ENCODE measurements at regions not wholly inside any gene's neighbourhood (a gene's known extent, or its start where the extent isn't known, plus 50 kb on each side); places are given as distances from the start of the nearest gene placed in this dataset.

DNA sequence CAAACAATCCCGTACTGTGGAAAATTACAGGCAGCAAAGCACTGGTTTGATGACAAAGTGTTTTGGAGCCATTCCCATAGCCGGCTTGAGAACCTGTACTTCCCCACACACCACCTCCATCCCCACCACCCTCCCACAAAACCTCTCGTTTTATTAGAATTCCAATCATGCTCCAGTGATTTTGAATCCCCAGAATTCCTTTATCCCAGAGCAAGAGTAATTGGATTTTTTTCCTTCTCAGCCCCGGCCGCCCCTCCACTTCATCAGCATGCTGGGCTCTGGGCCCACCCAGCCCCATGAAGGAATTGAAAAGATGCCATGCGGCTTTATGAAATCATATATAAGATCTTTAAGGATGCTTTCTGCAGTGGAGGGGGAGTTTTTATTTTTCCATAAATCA, 136.6 kb downstream of the OMA1 start:
- DNase-seq = no peak
- H3K36me3 Mint-ChIP-seq (ENCODE audit: low read depth) = no peaks in the 10 kb centered on the region
- H3K4me3 Mint-ChIP-seq = no peak overlapping the region
- peaks cover 26% of the 10 kb centered on the region for H3K4me1 Mint-ChIP-seq
- no peaks in the 10 kb centered on the region for H3K9me3 Mint-ChIP-seq
- no peak overlapping the region for H3K27ac Mint-ChIP-seq
- H3K27me3 Mint-ChIP-seq (ENCODE audit: low read depth, poor library complexity) = peaks cover 5% of the 10 kb centered on the region
- TF ChIP-seq, protein P1, sequence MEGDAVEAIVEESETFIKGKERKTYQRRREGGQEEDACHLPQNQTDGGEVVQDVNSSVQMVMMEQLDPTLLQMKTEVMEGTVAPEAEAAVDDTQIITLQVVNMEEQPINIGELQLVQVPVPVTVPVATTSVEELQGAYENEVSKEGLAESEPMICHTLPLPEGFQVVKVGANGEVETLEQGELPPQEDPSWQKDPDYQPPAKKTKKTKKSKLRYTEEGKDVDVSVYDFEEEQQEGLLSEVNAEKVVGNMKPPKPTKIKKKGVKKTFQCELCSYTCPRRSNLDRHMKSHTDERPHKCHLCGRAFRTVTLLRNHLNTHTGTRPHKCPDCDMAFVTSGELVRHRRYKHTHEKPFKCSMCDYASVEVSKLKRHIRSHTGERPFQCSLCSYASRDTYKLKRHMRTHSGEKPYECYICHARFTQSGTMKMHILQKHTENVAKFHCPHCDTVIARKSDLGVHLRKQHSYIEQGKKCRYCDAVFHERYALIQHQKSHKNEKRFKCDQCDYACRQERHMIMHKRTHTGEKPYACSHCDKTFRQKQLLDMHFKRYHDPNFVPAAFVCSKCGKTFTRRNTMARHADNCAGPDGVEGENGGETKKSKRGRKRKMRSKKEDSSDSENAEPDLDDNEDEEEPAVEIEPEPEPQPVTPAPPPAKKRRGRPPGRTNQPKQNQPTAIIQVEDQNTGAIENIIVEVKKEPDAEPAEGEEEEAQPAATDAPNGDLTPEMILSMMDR (IDR thresholded peaks at IDR 0.05) = no peak

DNA sequence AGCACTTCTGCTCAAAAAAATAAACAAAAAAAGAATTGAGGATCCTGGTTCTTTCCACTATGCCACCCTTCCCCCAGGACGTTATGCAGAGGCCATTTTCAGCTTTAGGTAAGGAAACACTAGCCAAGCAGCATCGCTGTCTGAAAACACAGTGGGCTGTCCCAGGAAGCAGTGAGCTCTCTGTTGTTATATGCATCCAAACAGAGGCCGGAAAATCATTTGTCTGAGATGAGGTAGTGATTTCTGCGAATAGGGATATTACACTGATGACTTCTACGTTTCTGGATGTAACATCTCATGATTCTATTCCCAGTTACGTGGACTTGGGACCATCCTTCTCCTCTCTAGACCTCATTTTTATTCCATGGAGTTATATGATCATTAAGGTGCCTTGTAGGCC, 137.2 kb downstream of the OMA1 start:
- DNase-seq = no peak
- Mint-ChIP-seq H3K4me1 (peaks cover 26% of the 10 kb centered on the region), H3K27ac (no peak overlapping the region), H3K9me3 (no peaks in the 10 kb centered on the region), H3K4me3 (no peak overlapping the region), H3K36me3 (ENCODE audit: low read depth) (no peaks in the 10 kb centered on the region), H3K27me3 (ENCODE audit: low read depth, poor library complexity) (peaks cover 6% of the 10 kb centered on the region)
- TF ChIP-seq, protein P1 (IDR thresholded peaks at IDR 0.05) = no peak

DNA sequence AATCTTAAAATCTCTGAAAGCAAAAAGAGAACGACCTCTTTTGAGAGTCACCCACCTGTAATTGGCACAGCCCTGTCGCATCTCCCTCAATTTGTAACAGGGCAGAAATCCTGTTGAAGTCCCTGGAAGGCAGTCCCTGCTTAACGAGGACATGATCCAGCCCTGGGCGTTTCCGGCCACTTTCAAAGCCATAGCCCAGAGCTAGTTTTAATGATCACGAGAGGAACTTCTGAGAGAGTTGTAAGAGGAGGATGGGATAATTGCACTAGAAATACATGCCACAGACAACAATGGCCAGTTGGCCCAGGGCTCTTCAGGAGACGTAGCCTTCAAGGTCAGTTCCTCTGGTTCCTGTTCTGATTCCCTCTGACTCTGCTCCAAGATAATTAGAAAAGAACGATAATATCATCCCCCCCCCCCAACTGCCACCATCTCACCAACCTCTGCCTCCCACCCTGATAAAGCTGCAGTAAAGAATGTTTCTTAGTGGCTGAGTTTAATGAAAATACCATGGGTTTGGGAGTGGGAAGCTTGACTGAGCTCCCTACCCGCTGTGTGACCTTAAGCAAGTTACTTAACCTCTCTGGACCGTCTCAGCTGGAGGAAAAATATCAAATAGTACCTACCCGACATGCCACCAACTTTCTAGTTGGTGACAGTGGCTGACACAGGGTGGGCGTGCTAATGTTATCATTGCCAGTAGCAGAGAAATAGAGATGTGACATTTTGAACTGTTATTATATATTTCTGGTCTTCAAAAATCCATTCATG, 140.0 kb downstream of the OMA1 start:
- TF ChIP-seq, protein P1 (IDR thresholded peaks at IDR 0.05) = no peak
- Mint-ChIP-seq H3K27me3 (ENCODE audit: low read depth, poor library complexity) (peaks cover 6% of the 10 kb centered on the region), H3K4me1 (peaks cover 32% of the 10 kb centered on the region), H3K36me3 (ENCODE audit: low read depth) (no peaks in the 10 kb centered on the region), H3K9me3 (no peaks in the 10 kb centered on the region), H3K27ac (no peak overlapping the region), H3K4me3 (no peak overlapping the region)
- no peak for DNase-seq

DNA sequence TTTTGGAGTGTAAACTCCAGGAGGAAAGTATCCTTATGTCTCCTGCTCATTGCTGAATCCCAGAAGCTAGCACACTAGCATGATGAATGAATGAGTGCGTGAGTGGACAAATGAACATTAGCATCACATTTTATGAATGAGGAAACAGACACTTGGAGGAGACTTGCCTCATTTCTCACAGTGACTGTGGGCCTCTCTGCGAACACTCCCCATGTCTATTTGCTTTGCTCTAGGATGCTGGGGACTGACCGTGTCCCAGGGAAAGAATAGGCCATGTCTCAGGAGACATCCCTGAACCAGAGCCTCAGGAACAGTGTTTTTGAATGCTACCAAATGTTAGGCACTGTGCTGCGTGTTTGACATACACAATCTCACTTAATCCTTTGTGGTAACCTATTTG, 140.9 kb downstream of the OMA1 start:
- Mint-ChIP-seq H3K27ac (no peak overlapping the region), H3K27me3 (ENCODE audit: low read depth, poor library complexity) (peaks cover 6% of the 10 kb centered on the region), H3K9me3 (no peaks in the 10 kb centered on the region), H3K4me1 (peaks cover 32% of the 10 kb centered on the region), H3K4me3 (no peak overlapping the region), H3K36me3 (ENCODE audit: low read depth) (no peaks in the 10 kb centered on the region)
- DNase-seq = no peak
- TF ChIP-seq, protein P1 (IDR thresholded peaks at IDR 0.05) = no peak

DNA sequence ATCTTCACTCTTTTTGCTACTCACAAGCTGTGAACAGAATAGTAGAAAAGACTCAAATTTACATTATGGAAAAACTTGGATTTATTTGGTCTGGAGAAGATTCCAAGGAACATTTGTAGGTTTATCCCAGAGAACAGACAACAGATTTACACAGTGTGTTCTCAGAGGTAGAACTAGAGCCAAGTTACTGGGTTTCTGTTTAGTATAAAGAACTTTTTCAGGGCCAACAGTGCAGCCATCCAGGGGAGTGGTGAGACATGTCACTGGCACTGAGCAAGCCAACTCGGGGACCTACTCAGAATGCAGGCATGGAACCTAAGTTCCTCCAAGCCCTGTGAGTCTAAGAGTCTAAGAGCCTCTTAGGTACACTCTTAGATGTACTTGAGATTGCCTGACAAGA, 142.6 kb downstream of the OMA1 start:
- H3K27me3 Mint-ChIP-seq (ENCODE audit: low read depth, poor library complexity) = peaks cover 6% of the 10 kb centered on the region
- DNase-seq = no peak
- no peaks in the 10 kb centered on the region for H3K36me3 Mint-ChIP-seq (ENCODE audit: low read depth)
- H3K4me3 Mint-ChIP-seq = no peak overlapping the region
- no peak overlapping the region for H3K27ac Mint-ChIP-seq
- peaks cover 16% of the 10 kb centered on the region for H3K4me1 Mint-ChIP-seq
- H3K9me3 Mint-ChIP-seq = no peaks in the 10 kb centered on the region
- TF ChIP-seq, protein P1 (IDR thresholded peaks at IDR 0.05) = no peak

DNA sequence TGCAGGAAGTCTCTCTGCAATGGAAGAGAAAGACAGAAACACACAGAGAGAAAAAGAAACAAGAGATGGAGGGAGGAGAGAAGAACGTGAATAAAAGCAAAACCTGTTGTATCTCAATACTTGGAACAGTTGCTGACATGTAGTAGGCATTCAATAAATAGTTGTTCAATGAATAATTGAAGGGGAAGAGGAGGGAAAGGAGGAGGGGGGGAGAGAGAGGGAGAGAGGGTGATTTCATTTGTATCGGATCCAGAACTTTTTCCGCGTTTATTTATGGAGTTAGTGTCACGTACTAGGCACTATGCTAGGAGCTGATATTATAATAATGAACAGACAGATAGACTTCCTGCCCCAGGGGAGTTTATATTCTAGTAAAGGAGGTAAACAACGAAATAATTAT, 144.1 kb downstream of the OMA1 start:
- no peak overlapping the region for H3K27ac Mint-ChIP-seq
- no peaks in the 10 kb centered on the region for H3K9me3 Mint-ChIP-seq
- H3K4me1 Mint-ChIP-seq = peaks cover 22% of the 10 kb centered on the region
- DNase-seq = no peak
- TF ChIP-seq, protein P1 (IDR thresholded peaks at IDR 0.05) = no peak
- peaks cover 6% of the 10 kb centered on the region for H3K27me3 Mint-ChIP-seq (ENCODE audit: low read depth, poor library complexity)
- no peaks in the 10 kb centered on the region for H3K36me3 Mint-ChIP-seq (ENCODE audit: low read depth)
- H3K4me3 Mint-ChIP-seq = no peak overlapping the region

Measured in nephron progenitor cell (in vitro differentiated cells).